Colonic mucosa (tissue), 4 donors: ENCODE measurements at regions not wholly inside any gene's neighbourhood (a gene's known extent, or its start where the extent isn't known, plus 50 kb on each side); places are given as distances from the start of the nearest gene placed in this dataset.

Experiments
- DNase-seq: peaks from one replicate; pipeline ENCODE4 v3.0.0-alpha.2; 2020
- H3K27ac ChIP-seq: fragments of 200-600 bp; one replicate; pipeline ENCODE4 v1.8.0; 2021
- H3K27me3 ChIP-seq: fragments of 200-600 bp; one replicate; pipeline ENCODE4 v1.8.0; 2021
- H3K36me3 ChIP-seq: fragments of 200-600 bp; one replicate; pipeline ENCODE4 v1.8.0; 2021
- H3K4me1 ChIP-seq: fragments of 200-600 bp; one replicate; pipeline ENCODE4 v1.8.0; 2021; ENCODE audit warnings: mild to moderate bottlenecking
- H3K4me3 ChIP-seq: fragments of 200-600 bp; one replicate; pipeline ENCODE4 v1.8.0; 2021
- H3K9ac ChIP-seq, 2 donors: one replicate each; pipeline ENCODE4 v1.7.0; 2013; ENCODE audit warnings: control low read depth in 2 of 2, low read depth in 2 of 2, low read length in 2 of 2
- H3K9me3 ChIP-seq: fragments of 200-600 bp; one replicate; pipeline ENCODE4 v1.8.0; 2021
- intact Hi-C: fragments of 100-400 bp; cut with DNase I; formaldehyde crosslinking; loops from one replicate; pipeline ENCODE4 v1.14.1; 2022
- TF ChIP-seq, protein P1 (sequence below): fragments of 200-600 bp; IDR thresholded peaks from one replicate; pipeline ENCODE4 v1.8.0; 2022; ENCODE audit warnings: antibody characterized with exemption, mild to moderate bottlenecking
- donor health status: healthy.
- donor health status: DM: no; HTN: no; CAD: no.
- donor health status: DM: no; HTN: no; CAD: no.

DNA sequence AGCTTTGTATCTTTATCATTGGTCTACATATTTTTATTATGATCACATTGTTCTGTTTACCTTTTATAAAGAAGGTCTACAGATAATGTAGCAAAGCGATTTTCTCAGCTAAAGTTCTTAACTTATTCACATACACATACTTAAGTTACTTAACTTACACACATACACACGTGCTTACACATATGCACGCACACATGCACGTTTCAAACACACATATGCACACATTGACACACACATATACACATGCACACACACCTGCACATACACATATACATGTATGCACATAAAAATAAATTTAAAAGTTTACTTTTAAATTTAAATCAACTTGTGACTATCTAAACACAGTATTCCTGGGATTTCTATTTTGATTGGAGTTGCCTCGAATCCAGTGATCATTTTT lies 1204.5 kb upstream of the SLC39A10 start:
- no peaks in the 10 kb centered on the region for H3K27me3 ChIP-seq

DNA sequence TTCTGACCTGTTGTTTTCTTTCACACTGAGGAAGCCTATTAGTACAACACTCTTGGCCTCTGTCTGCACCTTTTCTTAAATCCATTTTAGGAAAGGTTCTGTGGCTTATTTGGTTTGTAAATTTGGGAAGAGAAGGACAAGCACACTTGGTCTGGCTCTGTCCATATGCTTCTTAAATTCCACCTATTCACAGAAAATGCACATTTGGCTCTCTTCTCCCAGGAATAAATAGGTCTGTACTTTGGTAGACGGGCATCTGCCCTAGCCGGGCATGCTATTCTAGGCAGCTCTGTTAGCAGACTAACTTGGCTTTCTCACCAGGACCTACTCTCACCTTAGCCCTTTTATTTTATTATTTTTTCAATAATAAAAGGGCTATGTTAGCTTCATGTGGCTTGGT lies 1211.8 kb upstream of the SLC39A10 start:
- H3K4me1 ChIP-seq, result no peaks in the 10 kb centered on the region
- no peak overlapping the region for H3K27ac ChIP-seq
- no peaks in the 10 kb centered on the region for H3K36me3 ChIP-seq
- no peak for DNase-seq
- TF ChIP-seq, protein P1, sequence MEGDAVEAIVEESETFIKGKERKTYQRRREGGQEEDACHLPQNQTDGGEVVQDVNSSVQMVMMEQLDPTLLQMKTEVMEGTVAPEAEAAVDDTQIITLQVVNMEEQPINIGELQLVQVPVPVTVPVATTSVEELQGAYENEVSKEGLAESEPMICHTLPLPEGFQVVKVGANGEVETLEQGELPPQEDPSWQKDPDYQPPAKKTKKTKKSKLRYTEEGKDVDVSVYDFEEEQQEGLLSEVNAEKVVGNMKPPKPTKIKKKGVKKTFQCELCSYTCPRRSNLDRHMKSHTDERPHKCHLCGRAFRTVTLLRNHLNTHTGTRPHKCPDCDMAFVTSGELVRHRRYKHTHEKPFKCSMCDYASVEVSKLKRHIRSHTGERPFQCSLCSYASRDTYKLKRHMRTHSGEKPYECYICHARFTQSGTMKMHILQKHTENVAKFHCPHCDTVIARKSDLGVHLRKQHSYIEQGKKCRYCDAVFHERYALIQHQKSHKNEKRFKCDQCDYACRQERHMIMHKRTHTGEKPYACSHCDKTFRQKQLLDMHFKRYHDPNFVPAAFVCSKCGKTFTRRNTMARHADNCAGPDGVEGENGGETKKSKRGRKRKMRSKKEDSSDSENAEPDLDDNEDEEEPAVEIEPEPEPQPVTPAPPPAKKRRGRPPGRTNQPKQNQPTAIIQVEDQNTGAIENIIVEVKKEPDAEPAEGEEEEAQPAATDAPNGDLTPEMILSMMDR, result no peak
- intact Hi-C loops, result no loop called here
- H3K9ac ChIP-seq, result no peak overlapping the region
- H3K4me3 ChIP-seq, result no peak overlapping the region
- H3K27me3 ChIP-seq, result no peaks in the 10 kb centered on the region
- no peaks in the 10 kb centered on the region for H3K9me3 ChIP-seq

More for the DNA sequence above, 1204.5 kb upstream of the SLC39A10 start:
- intact Hi-C loops, result no loop called here
- Histone ChIP-seq H3K4me1 (no peaks in the 10 kb centered on the region), H3K9me3 (no peaks in the 10 kb centered on the region), H3K9ac (no peak overlapping the region), H3K4me3 (no peak overlapping the region), H3K36me3 (no peaks in the 10 kb centered on the region), H3K27ac (no peak overlapping the region)
- TF ChIP-seq, protein P1, result no peak
- no peak for DNase-seq

DNA sequence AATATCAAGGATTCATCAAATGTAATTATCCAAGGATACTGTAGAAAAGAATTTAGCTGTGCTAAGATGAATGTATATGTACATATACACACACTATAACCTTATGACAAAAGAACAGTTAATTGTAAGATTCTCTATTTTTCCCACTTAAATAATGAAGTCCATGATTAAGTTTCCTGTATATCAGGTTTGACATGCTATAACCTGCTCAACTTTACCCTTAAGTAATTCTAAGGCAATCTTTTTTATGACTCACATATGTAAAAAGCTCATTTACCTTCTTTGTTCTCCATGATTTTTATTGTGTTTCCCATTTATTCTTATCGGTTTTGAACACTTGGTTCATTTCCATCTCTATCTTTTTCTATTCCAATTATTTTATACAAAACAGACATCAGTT lies 1213.1 kb upstream of the SLC39A10 start:
- Histone ChIP-seq H3K9ac (no peak overlapping the region), H3K36me3 (no peaks in the 10 kb centered on the region), H3K9me3 (no peaks in the 10 kb centered on the region), H3K27me3 (no peaks in the 10 kb centered on the region), H3K27ac (no peak overlapping the region), H3K4me1 (no peaks in the 10 kb centered on the region), H3K4me3 (no peak overlapping the region)
- TF ChIP-seq, protein P1, result no peak
- DNase-seq, result no peak
- intact Hi-C loops, result no loop called here

DNA sequence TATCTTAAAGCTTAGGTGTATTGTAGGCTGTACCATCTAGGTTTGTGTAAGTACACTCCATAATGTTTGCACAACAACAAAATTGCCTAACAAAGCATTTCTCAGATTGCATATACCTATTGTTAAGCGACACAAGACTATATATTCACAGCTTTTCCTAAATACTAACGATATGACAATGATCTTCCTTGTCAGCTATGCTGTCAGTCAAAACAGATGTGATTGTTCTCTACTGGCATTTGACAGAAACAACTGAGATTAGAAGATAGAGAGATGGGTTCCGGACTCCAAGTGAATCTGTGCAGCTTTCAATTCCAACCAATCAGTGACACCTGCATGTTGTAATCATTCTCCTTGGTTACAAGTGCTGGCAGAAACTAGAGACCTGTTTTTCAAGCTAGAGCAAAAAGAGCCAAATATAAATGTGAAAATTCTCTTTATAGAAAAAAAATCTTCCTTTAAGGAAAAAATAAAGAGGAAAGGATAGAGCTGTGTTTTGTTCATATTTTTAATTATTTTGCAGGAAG lies 1232.3 kb upstream of the SLC39A10 start:
- intact Hi-C loops, result no loop called here

DNA sequence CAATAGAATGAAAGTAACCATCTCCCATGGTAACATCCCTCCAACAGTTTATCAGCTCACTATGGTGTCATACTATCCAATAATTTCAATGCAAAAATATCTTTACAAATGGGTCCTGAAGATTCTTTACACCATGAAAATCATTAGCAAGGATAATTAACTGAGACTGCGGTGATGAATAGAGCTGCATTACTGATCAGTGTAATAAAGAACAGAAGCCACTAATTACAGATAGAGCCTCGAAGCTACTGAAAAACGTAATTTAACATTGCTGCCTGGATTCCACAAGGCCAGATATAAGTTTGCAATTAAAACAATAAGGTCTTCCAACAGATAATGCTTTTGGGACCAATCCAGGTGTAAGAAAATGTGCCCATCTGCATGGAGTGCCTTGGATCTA lies 1245.8 kb upstream of the SLC39A10 start:
- no peaks in the 10 kb centered on the region for H3K27me3 ChIP-seq
- no peak for DNase-seq
- intact Hi-C loops, result no loop called here

More for the DNA sequence above, 1232.3 kb upstream of the SLC39A10 start:
- TF ChIP-seq, protein P1, result no peak
- no peaks in the 10 kb centered on the region for H3K27me3 ChIP-seq
- H3K4me1 ChIP-seq, result no peaks in the 10 kb centered on the region
- H3K9me3 ChIP-seq, result no peaks in the 10 kb centered on the region
- H3K9ac ChIP-seq, result no peak overlapping the region
- H3K4me3 ChIP-seq, result no peak overlapping the region
- H3K27ac ChIP-seq, result no peak overlapping the region
- DNase-seq, result no peak
- H3K36me3 ChIP-seq, result no peaks in the 10 kb centered on the region

More for the DNA sequence above, 1245.8 kb upstream of the SLC39A10 start:
- TF ChIP-seq, protein P1, result no peak
- Histone ChIP-seq H3K36me3 (no peaks in the 10 kb centered on the region), H3K4me3 (no peak overlapping the region), H3K4me1 (no peaks in the 10 kb centered on the region), H3K9me3 (no peaks in the 10 kb centered on the region), H3K27ac (no peak overlapping the region), H3K9ac (no peak overlapping the region)
